ENCODE measurements at regions not wholly inside any gene's neighbourhood (a gene's known extent, or its start where the extent isn't known, plus 50 kb on each side); places are given as distances from the start of the nearest gene placed in this dataset.

- TF ChIP-seq CTCF (CRISPR knock-in tag; IDR thresholded peaks at IDR 0.05) (no peak), ZNF280B (CRISPR knock-in tag; IDR thresholded peaks at IDR 0.05; ENCODE audit: borderline replicate concordance) (no peak), ONECUT2 (CRISPR knock-in tag; IDR thresholded peaks at IDR 0.05) (no peak), KLF11 (CRISPR knock-in tag; IDR thresholded peaks at IDR 0.05) (no peak), NFE2 (CRISPR knock-in tag; IDR thresholded peaks at IDR 0.05) (no peak), DZIP1 (CRISPR knock-in tag; IDR thresholded peaks at IDR 0.05) (no peak), BRCA1 (CRISPR knock-in tag; IDR thresholded peaks at IDR 0.05) (no peak), ZBTB7B (CRISPR knock-in tag; IDR thresholded peaks at IDR 0.05) (peak; percentile 89), ESRRA (CRISPR knock-in tag; IDR thresholded peaks at IDR 0.05; ENCODE audit: low read depth) (no peak), PRDM4 (CRISPR knock-in tag; IDR thresholded peaks at IDR 0.05; ENCODE audit: borderline replicate concordance) (no peak), SIX4 (CRISPR knock-in tag; IDR thresholded peaks at IDR 0.05) (no peak), GPBP1L1 (CRISPR knock-in tag; IDR thresholded peaks at IDR 0.05) (no peak), IRX3 (CRISPR knock-in tag; IDR thresholded peaks at IDR 0.05; ENCODE audit: borderline replicate concordance, low read depth) (no peak), RARA (CRISPR knock-in tag; IDR thresholded peaks at IDR 0.05) (0 out of 2 replicates have a peak, but pooled peaks have one; percentile 14), ZNF772 (CRISPR knock-in tag; IDR thresholded peaks at IDR 0.05) (no peak), SYNCRIP (IDR thresholded peaks at IDR 0.05; ENCODE audit: insufficient read depth, low read depth, low read length) (no peak), ZNF567 (CRISPR knock-in tag; IDR thresholded peaks at IDR 0.05; ENCODE audit: borderline replicate concordance) (no peak), MIXL1 (CRISPR knock-in tag; IDR thresholded peaks at IDR 0.05) (no peak), CHCHD3 (CRISPR knock-in tag; IDR thresholded peaks at IDR 0.05) (no peak), ZNF781 (CRISPR knock-in tag; IDR thresholded peaks at IDR 0.05; ENCODE audit: borderline replicate concordance, not compliant biosample characterization) (no peak)
These were observed 102.6 kb upstream of the GLI2 start (continued) for GRCh38 chr2:120632796-120633646.
